ENCODE measurements at regions not wholly inside any gene's neighbourhood (a gene's known extent, or its start where the extent isn't known, plus 50 kb on each side); places are given as distances from the start of the nearest gene placed in this dataset.

GRCh38 chr14:29301571-29301970 lies 535.0 kb downstream of the FOXG1 start:
- no peak for DNase-seq

DNA sequence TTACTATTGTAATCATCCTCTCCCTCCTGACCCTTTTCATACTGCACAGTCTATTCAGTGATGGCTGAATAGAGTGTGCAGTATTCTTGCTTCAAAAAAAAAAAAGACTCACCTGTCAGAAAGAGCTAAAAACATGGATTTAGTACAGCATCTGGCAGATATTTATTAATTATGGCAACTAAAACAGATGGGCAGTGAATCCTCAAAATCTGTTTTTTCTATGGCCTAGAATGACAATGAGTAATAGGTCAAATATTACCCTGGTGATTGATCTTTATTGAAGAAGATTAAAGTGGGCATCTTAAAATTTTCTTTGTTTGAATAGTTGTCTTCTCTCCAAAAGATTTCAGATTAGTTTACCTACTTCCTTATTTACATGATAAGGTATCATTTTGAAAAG lies 543.6 kb downstream of the FOXG1 start:
- no peak for DNase-seq

GRCh38 chr14:29310757-29311156 lies 544.2 kb downstream of the FOXG1 start:
- no peak for DNase-seq

DNA sequence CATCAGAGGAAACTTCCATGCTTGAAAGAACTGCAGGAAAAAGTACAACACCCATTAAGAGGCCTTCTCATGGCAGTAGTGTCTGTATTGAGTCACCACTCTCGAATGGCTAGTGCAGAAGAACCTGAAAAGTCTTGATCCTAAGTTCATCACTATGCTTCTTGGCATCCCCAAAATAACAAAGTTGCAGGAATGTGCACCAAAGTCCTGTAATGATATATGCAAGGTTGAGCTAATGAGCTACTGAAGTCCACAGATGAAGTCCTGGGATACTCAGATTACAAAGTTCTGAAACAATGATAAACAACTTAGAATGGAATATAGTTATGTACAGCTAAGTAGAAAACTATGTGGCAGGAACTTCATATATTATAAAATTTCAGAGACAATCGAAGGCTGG lies 545.4 kb downstream of the FOXG1 start:
- DNase-seq, result no peak

DNA sequence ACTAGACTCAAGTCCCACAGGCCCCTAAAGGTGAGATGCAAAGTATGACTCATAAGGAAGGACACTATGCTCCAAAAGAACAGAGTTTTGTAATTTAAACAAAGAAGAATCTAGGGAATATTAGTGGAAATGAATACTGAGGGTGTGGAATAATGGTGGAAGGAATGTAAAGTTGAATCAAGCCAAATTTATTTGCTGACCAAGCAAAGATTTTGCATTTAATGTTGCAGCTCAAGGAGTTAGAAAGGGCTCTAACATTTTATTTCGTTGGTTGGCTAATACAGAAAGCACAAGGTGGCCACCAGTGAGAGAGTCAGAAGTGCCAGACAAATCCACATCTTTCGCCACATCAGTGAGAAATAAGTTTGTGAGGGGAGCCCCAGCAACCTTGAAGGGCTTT lies 550.3 kb downstream of the FOXG1 start:
- no peak for DNase-seq

DNA sequence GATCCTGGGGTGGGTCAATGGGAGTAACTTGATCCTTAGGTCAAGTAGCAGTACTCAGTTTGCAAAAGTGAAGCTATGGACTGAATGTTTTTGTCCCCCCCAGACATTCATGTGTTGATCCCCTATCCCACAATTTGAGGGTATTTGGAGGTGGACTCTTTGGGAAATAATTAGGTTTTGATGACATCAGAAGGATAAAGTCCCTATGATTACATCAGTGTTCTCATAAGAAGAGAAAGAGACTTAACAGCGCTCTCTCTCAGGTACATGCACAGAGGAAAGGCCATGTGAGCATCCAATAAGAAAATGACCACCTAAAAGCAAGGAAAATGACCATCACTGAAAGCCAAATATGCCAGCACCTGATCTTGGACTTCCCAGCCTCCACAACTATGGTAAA lies 550.8 kb downstream of the FOXG1 start:
- DNase-seq, result no peak

DNA sequence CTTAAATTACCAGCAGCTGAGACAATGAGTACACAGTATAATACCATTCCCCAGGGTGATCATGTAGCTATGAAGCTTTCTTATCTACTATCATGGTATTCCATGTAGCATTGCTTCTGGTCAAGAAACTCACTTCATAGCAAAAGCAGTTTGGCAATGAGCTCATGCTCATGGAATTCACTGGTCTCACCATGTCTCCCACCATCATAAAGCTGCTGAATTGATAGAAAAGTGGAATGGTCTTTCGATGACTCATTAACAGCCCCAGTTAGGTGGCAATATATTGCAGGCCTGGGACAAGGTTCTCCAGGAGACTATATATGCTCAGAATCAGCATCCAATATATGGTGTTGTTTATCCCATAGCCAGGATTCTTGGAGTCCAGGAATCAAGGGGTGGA lies 553.7 kb downstream of the FOXG1 start:
- no peak for DNase-seq

- DNase-seq, result no peak
These were observed 555.1 kb downstream of the FOXG1 start for GRCh38 chr14:29321646-29322045.

GRCh38 chr14:29339494-29340172 lies 573.0 kb downstream of the FOXG1 start:
- no peak for DNase-seq

GRCh38 chr14:29348504-29348903 lies 579.1 kb downstream of the PRKD1 start:
- no peak for DNase-seq

GRCh38 chr14:29350496-29350895 lies 577.2 kb downstream of the PRKD1 start:
- no peak for DNase-seq

- DNase-seq, result no peak
These were observed 575.5 kb downstream of the PRKD1 start for GRCh38 chr14:29351996-29352705.

GRCh38 chr14:29352706-29353080 lies 575.0 kb downstream of the PRKD1 start:
- no peak for DNase-seq

DNA sequence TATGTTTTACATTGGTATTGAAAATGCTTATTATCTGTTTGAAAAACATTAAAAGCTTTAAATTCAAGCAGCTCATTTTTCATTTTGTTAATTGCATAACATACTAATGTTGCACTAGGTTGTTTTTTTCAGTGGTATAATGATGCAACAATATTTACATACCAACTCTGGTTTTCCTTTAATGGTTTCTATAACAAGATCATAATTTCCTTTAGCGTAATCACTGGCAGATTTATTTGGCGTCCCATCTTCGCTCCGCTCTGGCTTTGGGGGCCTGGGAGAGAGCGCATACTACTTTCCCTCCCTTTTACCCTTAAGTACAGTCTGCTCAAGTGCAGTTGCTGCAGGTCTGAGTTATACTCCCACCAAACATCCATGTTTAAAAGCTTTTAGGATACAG lies 574.1 kb downstream of the PRKD1 start:
- no peak for DNase-seq

GRCh38 chr14:29354486-29354885 lies 573.2 kb downstream of the PRKD1 start:
- no peak for DNase-seq

DNA sequence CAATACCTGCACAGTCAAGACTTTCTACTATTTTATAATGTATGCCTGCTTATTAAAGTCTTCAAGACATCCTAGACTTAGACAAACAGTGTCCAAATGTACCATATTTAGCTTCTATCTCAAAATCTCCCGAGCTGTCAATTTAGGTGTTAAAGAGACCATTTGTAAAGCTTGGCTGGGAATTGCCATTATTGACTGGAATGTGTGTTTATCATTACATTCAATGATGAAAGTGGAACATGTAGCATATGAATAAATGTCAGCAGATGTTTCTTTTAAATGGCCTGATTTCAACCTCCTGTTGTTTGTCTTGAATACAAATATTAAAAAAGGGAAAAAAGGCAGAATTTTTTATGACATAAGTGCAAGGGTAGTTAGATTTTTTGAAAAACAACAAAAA lies 572.3 kb downstream of the PRKD1 start:
- no peak for DNase-seq

DNA sequence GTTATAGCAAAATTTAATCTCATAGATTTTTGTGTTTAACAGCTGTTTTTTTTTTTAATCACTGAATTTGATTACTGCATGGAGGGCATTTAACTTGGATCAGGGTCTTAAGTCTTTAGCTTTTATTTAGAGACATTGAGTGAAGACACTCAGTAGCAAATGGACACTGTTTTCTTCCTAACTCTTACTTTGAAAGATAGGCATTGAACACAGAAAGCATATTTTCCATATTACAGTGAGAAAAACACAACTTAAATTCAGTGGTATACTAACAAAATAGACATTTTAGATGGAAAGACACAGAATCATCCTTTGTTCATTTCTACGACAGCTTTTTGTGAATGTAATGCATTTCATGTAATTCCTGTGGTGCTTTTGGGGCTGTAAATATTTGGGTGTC lies 571.8 kb downstream of the PRKD1 start:
- no peak for DNase-seq

DNA sequence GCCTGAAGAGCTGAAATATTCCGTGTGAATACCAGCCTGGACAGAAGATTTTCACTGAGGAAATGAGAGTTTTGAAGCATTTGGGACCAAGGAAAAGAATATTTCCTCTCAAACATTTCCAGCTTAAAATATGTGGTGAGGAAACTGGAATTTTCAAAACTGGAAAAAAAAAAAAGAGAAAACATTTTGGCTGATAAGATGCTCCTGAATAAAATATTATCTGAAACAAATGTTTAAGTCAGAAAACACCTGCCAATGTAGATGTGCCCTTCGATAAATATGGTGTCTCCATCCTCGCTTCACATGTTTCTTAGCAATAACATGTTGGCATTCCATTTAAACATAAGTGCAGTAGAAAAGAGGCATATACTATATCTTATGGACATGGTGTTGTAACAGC lies 567.0 kb downstream of the PRKD1 start:
- DNase-seq, result no peak

- no peak for DNase-seq
These were observed 557.6 kb downstream of the PRKD1 start for GRCh38 chr14:29370024-29370423.

DNA sequence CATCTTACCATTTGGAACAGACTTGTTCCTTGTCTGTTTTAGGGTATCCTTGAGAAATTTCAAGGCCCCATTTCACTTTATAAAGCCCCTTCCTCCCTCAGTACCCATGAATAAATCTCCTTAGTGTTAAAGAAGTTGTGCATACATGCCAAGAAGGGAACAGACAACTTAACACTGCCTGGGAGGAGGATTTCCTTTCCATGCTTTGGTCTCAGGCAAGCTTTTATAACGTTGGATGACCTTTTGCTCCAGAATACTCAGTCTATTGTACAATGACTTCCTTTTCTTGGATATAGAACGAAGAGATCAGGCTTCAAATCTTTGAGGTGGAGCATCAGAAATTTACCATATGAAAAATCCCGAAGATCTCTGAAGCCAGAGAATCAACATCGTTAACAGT lies 551.4 kb downstream of the PRKD1 start:
- no peak for DNase-seq

DNA sequence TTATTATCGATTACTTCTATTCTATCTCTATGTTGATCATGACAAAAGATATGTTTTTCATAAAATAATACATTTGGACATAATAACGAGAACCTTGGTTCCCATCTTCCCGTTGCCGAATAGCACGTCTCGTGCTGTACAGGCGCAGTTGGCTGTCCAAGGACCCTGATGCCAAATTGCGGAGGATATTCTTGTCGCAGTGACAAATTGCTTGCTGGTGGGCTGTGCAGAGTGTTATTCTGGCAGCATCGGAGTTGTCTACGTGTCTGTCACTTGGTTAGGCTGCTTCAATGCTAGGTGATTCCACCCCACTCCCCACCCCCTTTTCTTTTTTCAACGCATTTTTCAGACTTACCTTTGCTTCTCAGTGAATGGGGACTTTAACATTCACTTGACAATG lies 546.8 kb downstream of the PRKD1 start:
- DNase-seq, result no peak

GRCh38 chr14:29388571-29388970 lies 539.1 kb downstream of the PRKD1 start:
- DNase-seq, result no peak

- no peak for DNase-seq
These were observed 537.4 kb downstream of the PRKD1 start for GRCh38 chr14:29390081-29390832.

DNA sequence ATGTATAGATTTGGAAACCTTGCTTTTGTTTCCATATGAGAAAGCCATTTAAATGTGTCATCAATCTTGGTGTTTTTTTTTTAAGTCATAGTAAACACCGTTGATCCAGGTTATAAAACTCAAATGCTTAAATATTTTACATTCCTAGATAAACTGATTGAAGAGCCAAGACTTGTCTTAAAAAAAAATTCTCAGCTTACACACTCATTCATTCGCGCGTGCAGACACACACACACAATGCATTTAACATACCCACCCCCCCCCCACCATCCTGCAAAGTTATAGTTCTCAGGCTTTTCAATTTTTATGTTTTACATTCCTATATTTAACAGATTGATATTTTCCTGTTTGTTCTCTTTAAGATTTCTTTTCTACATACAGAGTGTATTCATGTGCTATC lies 536.4 kb downstream of the PRKD1 start:
- no peak for DNase-seq
